ENCODE measurements at regions not wholly inside any gene's neighbourhood (a gene's known extent, or its start where the extent isn't known, plus 50 kb on each side); places are given as distances from the start of the nearest gene placed in this dataset.

DNA sequence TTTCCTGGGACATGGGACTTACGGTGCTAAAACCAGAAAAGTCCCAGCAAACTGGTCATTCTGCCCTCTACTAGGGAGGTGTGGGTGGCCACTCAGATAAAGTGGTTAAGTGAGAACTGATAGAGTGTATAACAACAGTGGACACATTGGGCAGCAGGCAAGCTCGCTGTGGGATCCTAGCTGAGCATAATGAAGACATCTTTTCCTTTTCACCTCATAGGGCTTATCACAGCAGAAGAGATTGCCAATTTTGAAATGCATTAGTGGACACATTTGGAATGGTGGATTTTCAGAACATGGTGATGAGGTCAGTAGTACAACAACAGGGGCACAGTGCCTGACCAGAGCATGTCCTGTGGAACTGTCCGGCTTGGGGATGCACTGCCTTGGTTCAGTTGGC lies 477.1 kb upstream of the KIF2A start:
- DNase-seq (ENCODE audit: low read depth): no peak

DNA sequence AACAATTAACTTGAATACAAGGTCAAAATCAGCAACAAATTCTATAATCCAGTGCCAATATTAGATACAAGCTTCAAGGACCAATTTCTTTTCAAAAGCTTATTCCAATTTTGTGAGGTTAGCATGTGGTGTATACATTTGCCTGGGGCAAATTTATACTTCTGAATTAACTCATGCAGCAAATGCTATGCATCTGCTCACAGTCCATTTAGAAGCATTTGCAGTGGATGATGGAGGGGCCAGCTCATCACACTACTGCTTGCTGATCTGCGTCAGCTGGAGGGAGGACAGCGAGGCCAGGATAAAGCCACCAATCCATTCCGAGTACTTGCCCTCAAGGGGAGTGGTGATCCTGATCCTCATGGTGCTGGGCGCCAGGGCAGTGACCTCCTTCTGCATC lies 474.3 kb upstream of the KIF2A start:
- DNase-seq (ENCODE audit: low read depth): no peak

DNA sequence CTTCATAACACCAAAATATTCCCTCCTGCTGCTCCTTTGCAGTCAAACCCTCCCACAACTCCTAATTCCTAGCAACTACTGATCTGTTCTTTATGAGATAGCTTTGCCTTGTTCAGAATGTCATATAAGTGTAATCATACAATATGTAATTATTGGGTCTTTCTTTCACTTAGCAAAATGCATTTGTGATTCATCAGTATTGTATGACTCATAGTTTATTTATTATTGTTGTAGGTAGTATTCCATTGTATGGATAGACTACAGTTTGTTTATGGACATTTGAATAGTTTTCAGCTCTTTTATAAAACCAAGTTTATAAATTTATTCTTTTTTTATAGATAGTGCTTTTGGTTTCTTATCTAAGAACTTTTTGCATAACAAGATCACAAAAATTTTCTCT lies 468.2 kb upstream of the KIF2A start:
- no peak for DNase-seq (ENCODE audit: low read depth)

DNA sequence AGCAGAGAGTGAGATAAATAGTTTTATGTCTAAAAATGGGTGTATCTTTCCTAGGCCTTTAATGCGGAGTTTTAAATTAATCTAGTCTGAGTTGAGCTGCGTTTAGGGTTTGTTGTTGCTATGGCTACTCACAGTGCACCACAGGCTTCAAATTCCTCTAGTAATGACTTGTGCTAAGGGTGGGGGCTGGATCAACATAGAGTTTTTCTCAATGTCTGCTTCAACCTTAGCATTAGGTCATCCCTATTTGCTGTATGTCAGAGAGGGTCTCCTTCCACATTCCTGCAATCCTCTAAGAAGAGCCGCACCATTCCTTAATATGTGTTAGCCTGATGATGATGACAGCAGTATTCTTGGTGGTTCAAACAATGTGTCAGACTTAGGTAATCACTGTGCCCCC lies 465.6 kb upstream of the KIF2A start:
- no peak for DNase-seq (ENCODE audit: low read depth)

DNA sequence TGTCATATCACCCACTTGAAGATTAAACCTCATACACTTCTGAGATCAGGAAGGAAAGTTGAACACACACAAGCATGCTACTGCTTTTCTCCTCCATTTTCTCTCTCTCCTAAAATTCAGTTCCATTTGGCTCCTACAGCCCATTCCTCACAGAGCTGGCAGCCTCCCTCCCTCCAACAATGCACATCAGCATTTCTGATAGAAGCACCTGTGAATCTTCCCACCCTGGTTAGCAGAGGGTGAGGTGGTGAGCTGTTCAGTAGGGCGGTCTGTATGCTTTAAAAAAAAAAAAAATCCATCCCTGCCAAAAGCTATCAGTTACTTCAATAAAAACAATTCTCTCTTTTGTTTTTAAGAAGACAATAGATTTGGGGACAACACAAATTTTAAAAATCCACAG lies 463.2 kb upstream of the KIF2A start:
- no peak for DNase-seq (ENCODE audit: low read depth)

DNA sequence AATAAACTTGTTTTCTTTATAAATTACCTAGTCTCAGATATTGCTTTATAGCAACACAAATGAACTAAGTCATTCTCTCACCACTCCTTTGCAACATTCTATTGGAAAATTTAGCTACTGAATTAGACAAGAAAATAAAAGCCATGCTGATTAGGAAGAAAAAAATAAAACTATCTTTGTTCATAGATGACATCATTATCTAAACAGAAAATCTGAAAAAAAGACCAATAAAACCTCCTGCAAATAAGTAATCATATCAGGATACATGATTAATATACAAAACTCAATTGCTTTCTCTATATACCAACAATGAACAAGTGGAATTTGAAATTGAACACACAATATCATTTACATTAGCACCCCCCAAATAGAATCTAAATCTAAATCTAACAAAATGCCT lies 455.3 kb upstream of the KIF2A start:
- DNase-seq (ENCODE audit: low read depth): no peak

DNA sequence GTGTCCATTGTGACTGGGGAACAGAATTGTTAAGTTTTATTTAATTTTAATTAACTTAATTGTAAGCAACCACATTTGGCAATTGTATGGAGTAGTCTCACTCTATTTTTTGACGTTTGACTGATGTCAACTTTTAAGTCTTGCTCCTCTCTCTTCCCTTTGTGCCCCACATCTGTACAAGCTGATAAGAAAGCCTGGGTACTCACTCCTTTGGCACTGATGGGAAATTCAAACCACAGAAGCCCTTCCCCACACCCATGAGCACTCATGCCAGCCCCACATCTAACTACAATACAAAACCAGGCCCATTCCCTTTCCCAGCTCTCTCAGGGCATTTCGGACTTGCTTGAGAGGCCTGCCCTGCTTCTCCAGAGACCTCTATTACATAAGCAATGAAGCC lies 451.5 kb upstream of the KIF2A start:
- no peak for DNase-seq (ENCODE audit: low read depth)

DNA sequence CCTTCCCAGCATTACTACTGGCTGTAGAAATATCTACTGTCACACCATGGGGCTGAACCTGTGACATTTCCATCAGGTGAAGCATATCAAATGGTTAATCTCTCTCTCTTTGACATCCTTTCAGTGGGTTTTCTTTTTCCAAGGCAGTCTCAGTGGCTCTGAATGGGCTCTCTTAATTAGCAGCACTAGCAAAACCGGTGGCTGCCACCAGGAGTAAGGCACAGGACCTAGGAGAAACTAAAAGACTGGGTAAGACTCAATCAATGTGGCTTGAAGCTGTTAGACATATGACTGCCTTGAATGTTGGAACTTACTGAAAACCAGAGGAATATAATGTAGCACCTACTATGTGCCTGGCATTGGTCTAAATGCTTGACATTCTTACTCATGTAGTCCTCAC lies 445.0 kb upstream of the KIF2A start:
- no peak for DNase-seq (ENCODE audit: low read depth)

DNA sequence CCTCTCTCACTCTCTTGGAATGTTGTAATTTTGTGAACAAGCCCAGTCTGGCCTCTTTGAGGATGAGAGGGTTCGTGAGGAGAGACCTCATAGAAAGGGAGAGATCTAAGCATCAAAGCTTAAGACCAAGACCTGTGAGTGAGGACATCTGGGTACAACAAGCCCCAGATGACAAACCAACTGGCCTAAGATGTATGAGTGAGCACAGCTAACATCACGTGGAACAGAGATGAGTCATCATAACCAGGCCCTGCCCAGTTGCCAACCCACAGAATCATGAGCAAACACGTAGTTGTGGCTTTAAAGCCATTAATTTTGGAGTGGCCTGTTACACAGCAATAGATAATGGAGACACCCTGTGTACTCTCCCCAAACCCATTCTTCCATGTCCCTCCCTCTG lies 439.1 kb upstream of the KIF2A start:
- DNase-seq (ENCODE audit: low read depth): peak; percentile 10

DNA sequence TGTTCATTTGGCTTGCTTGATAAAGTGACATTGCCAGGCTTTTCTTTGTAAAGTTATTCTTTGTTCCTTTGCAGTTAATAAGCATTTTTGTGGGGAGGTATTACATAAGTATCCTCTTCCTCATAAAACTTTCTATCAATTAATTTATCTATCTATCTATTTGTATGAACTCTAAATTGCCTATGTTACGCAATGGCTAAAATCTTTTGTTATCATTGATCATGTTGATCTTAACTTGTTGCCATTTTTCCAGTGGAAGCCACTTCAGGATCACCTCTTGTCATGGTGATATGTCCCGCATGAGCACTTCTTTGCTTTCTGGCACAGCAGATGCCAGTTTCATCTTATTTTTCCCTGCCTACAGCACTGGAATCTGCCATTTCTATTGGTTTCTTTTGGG lies 436.7 kb upstream of the KIF2A start:
- DNase-seq (ENCODE audit: low read depth): no peak

DNA sequence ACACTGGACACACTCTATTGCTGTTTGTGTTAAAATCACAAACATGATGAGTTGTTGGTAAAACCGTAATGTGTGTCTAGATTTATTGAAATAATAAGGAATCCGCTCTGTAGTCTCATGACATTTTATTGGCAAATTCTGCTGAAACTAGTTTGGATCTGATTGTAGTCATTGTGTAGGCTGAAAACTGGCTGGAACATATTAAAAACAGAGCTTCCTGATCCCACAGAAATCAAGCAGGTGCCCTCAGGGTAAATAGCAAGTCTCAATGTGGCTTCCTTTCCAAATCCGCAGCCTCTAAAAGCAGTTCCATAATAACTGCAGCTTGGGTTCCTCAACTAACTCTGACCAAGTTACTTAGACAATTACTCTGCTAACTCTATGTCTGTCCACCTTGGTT lies 427.5 kb upstream of the KIF2A start:
- no peak for DNase-seq (ENCODE audit: low read depth)

DNA sequence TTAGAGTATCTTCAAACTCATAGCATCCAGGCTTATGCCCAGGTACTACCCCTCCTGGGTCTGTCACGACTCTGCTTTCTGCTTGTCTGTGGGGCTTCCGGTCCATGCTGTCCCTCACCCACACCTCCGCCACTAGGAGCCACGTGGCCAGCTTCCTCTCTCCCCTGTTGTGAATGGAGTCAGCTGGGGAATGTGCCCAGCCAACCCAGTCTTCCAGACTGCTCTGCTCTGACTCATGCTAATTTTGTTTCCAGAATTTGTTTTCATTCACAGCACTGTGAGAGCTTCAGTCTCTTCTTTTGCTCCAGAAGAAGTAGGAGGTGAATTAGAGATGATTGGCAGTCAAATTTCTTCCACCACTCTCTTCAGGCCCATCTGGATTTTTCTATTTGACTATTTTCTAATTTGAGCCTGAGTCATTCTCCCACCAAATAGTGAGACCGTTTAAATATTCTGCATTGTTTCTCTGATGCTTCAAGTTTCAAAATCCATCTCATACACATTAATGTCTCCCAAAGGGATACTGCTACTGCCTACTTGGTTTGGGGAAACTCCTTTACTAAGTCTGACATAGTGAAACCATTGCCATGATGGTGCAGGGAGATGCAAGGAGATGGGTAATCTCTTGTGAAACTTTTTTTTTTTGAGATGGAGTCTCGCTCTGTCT lies 424.1 kb upstream of the KIF2A start:
- DNase-seq (ENCODE audit: low read depth): peak; percentile 15

DNA sequence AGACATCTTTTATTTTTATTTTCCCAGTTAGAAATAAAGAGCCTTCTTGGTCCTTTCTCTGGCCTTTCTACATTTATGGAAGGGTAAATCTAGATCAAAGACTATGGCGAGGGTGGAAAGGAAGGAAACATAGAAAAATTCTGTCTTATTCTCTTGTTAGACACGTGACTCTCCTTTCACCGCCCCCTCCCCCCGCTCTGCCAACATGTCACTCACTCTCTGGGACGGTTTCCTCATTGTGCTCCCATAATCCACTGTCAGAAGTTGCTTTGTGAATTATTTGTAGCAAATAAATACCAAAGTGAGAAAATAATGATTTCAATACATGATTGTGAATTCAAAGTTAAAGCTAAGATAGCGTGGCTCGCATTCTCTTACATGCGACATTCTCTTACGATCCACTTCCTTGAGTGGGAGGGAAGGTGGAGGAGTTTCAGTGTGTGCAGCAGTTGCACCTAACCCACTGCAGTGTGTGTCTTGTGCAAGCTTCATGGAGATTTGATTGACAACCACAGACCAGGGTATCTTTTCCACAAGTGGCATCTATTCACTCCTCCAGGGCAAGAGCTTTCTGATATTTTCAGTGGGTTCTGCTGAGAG lies 423.0 kb upstream of the KIF2A start:
- no peak for DNase-seq (ENCODE audit: low read depth)

DNA sequence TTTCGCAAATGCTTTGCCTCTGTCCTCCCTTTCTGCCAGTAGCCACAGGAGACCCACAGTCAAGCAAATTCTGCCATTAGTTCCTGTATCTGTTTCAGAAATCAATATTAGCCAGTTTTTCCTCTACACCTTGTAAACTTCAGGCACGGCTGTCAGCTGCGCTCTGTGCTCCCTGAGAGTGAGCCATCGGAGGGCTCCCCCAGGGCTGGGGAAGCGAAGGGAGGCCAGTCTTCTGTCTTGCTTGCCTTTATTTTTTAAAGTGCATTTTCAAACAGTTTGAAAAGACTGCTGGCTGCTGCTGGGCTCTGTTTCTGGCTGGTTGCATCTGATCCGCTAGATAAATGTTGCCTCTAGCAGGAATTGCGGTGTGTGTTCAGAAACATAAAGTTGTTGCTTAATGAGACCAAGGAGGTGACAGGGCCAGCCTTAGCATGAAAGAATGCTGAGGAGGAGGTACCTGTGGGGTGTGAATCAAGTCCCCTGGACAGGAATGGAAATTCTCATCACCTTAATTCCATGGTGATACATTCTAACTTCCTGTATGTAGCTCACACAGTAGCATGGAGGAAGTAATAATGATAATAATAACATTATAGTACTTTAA lies 421.7 kb upstream of the KIF2A start:
- no peak for DNase-seq (ENCODE audit: low read depth)

DNA sequence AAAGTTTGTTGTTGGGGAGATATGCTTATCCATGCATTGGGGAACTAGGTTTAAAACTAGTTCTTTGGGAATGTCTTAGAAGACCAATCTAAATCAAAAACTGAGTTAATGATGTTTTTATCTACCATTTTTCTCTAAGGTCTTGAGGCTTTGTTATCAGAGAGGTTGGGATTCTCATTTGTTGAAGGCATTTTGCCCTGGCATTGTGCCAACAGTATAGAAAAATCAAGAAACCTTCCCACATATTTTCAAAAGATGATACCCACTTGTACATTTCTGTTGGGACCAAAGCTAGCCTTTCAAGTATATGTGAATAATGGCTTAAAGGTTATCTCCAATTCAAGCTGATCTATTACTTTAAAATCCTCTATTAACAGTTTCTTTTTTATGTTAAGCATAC lies 419.8 kb upstream of the KIF2A start:
- DNase-seq (ENCODE audit: low read depth): no peak

DNA sequence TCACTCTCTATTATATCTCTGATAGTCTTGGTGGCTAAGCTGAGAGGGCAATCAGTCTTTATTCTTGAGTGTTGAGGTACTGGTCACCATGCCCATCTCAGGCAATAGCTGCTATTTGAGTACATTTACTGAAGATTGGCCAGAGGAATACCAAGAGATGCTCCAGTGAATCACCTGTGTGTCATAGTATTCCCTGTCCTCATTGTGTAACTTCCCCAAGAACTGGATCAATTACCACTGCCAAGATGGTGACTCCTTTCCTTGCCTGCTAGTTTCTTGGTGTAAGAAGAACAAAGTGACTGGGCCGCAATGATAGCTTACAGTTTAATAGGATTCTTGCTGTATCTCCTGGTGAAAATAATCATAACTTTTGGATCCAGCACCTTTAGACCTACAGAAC lies 418.7 kb upstream of the KIF2A start:
- no peak for DNase-seq (ENCODE audit: low read depth)

DNA sequence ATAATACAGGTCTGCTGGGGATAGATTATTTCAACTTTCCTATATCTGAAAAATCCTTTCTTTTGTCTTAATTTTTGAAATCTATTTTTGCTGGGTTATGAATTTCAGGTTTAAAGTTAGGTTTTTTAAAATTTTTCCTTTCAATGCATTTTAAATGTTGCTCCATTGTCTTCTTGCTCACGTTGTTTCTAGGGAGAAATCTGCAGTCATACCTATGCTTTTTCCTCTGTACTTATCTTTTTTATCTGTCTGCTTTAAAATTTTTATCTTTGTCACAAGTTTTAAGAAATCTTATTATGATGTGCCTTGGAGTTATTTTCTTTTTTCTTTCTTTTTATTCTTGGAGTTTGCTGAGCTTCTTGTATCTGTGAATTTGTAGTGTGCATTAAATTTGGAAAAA lies 412.0 kb upstream of the KIF2A start:
- no peak for DNase-seq (ENCODE audit: low read depth)

DNA sequence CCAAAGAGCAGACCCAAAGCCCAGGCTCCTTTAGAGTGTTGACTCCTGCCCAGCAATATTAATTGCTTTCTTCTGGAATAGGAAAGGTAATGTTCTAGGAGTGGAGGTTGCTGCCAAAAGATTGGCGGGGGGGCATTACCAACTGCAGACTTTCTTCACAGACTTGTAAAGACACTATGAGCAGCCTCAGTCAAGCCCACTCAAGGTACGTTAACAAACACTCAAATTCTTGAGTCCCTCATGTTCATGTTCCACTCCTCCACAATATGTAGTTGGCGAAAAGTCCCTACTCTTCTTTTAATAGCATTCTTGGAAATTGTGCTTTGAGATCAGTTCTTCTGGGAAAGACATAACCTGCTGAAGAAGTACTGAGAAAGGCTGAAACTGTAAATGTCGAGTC lies 409.2 kb upstream of the KIF2A start:
- no peak for DNase-seq (ENCODE audit: low read depth)

DNA sequence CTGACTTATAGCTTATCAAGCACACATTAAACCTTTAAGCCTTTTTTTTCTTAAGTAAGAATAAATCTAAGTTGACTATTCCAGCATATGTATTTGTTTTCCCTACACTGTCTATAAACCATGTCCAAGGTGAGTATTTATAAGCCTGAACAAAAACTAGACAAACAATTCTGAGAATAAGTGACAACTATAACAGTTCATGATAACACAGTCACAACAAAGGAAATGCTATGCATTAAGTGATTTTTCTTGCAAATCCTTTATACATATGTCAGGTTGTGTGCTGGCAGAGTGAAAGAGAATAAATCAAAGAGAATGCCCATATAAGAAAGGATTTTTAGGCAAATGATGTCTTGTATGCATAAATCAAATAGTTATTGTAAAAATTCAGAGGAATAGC lies 408.8 kb upstream of the KIF2A start:
- no peak for DNase-seq (ENCODE audit: low read depth)

DNA sequence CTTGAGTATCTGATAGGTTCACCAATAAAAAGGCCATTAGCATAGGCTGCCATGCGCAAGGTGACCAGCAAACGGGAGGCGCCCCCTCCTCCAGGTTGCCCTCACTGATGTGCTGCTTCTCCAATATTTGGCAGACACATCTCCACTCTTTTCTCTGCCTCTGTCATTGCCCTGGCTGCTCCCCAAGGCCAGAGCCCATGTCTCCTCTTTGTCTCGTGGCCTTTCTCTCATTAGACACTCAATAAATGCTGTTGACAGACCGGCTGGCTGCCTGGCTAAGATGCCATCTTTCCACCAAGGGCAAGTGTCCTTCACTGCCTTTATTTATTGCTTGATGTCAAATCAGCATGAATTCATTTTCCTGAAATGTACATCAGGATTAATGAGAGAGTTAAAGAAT lies 404.0 kb upstream of the KIF2A start:
- no peak for DNase-seq (ENCODE audit: low read depth)

DNA sequence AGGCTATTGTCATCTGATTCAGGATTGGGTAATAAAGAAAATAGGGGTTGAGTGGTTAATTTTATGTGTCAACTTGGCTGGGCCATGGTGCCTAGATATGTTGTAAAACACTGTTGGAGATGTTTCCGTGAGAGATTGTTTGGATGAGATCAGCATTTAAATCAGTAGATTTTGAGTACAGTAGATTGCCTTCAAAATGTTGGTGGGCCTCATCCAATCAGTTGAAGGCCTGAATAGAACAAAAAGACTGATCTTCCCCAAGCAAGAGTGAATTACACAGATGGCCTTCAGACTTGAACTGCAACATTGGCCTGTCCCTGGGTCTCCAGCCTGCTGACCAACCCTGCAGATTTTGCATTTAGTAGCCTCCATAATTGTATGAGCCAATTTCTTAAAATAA lies 401.3 kb upstream of the KIF2A start:
- DNase-seq (ENCODE audit: low read depth): no peak

DNA sequence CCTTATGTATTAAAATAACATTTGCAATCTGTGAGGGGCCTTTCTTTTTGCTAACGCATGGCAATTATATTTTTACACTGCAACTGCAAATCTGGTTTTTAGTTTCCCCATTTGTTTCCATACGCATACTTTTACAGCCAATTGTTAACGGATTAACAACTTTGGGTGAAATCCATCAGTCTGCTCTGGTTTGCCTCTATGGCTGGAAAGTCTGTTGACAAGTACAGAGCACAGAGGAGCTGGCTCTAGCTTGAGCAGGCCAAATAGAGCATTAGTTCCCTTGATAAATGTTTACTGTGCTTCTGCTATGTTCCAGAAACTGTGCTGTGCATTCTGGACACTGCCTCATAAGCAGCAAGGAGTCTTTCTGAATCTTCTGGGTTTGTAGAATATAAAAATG lies 400.4 kb upstream of the KIF2A start:
- DNase-seq (ENCODE audit: low read depth): no peak

DNA sequence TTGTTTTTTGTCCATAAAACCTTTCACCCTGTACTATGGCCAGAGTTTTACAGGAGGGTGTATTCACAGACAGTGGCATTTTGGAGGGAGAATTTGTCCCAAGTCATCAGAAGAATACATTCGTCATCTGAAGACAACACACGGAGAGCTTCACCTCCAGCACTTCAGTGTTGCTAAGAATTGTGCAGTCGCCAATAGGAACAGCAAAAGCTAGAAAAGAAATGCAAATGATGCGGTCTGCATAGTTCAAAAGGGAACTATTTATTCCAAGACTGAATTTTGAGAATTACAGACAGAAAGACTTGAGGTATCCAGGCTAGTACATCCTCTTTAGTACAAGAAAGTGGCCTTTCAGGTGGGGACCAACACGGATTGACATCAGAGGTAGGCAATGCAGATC lies 399.2 kb upstream of the KIF2A start:
- no peak for DNase-seq (ENCODE audit: low read depth)

DNA sequence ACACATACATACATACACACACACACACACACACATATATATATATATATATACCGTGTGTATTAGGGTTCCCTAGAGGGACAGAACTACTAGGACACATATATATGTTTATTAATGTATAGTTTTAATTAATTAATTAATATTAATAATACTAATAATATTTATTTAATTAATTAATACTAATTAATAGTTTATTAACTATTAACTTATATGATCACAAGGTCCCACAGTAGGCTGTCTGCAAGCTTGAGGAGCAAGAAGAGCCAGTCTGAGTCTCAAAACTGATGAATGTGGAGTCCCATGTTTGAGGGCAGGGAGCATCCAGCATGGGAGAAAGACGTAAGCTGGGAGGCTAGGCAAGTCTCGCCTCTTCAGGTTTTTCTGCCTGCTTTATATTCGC lies 398.0 kb upstream of the KIF2A start:
- DNase-seq (ENCODE audit: low read depth): no peak

Data from non-pigmented ciliary epithelial cell (primary cell).